ENCODE measurements at regions not wholly inside any gene's neighbourhood (a gene's known extent, or its start where the extent isn't known, plus 50 kb on each side); places are given as distances from the start of the nearest gene placed in this dataset.

DNA sequence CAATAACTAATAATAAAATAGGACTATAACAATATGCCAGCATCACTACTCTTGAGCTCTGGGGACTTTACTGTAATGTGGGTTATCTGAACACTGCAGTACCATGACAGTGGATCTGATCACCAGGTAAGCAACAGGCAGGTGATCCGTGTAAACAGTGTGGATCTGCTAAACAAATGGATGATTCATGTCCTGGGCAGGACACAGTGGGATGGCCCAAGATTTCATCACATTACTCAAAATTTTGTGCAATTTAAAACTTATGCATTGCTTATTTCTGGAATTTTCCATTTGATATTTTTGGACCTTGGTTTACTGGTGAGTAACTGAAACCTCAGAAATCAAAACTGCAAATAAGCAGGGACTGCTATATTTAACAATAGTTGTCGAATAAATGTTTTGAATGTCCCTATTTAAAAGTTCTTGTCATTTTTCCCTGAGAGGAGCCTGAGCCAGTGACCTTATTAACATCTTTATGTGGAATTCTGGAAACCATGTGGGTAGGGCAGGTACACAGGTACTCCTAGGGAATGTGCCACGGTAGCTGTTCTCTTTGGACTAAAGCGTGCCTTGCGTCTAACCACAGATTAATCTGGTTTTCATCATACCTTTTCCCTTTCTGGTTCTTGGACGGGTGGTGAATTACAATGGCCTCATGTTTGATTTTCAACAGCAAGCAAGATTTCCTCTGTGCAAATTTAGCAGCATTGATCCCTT, 214.5 kb upstream of the SASH1 start:
- no peak for DNase-seq

DNA sequence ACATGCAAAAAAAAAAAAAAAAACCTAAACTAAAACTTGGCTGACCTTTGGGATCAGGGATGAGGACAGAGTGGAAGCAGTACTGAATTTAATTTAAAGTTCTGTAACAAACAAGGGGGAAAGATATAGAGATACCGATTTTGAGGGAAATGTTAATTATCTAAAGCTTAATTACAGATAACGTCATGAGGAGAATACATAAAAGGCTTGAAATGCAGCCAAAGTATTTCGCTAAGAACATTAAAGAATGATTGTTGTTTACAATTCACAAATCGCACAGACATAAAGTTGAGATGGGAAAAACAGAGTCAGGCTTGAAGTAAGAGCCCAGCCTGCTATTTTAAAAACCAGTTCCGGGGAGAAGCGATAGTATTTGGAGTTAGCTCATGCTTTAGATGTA, 208.0 kb upstream of the SASH1 start:
- no peak for DNase-seq

DNA sequence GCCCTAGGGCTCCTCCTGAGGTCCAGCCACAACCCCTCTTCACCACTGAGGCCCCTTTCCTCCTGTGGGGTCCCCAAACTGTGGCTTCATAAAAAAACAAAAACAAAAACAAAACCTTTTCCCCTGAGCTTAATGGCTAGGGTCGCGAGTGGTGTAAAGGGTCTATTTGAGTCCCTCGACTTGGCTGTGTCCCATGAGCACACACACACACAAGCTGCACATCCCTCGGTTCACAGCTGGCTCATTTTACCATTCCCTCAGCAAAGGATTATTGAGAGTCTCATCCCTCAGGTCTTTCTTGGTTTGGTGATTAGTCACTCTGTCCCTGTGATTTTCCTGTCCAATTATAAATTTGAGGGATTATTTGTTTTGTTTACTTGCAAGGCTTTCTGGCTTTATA, 206.1 kb upstream of the SASH1 start:
- no peak for DNase-seq

DNA sequence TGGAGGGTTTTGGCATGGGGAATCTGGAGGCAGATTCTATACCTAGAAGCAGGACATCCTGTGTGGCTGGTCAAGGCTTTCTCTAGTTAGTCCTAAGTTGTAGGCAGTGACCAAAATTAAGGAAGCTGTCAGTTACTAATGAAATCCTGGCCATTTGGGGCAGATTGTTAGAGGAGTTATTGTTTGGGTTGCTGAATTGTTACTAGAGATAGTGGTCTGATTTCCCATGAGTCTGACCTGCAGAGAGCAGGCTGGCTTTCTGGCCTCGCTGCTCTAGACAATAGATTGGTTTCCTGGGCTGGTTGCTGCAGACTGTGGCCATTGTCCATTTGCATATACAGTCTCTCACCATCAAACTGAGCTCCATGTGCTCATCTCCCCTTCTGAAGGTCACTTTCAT, 205.0 kb upstream of the SASH1 start:
- DNase-seq, result no peak

DNA sequence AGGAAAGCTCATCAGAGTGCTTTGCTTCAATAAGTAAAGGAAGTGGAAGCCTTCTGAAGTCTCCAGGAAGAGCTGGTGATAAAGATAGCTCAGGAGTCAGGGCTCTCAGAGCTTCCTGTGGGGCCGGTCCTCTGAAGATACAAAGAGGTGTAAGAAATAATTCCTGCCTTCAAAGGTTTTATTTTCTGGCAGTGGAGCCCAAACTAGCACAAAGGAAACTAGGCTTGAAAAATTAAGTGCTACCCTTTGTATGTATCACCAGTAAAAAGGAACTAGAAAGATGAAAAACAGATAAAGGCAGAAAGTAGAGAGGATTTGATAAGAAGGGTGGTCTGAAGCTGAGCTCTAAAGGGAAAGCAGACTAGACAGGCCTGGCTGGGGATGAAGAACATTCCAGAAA, 204.1 kb upstream of the SASH1 start:
- no peak for DNase-seq

DNA sequence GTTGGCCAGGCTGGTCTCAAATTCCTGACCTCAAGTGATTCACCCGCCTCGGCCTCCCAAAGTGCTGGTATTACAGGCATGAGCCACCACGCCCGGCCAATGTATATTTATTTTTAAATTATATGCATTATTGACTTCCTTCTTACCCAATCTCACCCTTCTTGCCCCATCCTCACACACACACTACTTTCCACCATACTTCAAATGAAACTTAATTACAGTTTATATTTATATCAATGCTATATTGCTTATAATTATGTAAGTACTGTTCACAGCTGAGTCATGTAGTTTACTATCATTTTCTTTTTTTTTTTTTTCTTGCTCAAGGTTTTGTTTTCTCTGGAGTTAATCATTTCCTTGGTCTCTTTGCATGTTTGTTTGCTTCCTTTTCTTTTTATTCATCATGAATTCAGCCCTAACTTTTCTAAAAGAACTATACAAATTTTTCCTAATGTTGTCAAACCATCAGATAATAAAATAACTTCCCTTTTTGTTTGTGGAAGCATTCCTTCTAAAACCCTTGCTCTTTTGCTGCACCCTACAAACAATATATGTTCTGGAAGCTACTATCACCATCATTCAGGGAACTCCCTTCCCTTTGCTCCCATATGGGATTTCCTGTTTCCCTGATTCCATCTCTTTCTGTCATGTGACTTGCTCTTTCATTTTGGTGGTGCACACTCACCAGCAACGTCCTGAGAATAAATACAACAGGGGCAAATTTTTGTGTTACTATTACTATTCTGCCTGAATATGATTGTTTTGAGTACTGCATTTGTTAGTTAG, 201.7 kb upstream of the SASH1 start:
- DNase-seq, result no peak

DNA sequence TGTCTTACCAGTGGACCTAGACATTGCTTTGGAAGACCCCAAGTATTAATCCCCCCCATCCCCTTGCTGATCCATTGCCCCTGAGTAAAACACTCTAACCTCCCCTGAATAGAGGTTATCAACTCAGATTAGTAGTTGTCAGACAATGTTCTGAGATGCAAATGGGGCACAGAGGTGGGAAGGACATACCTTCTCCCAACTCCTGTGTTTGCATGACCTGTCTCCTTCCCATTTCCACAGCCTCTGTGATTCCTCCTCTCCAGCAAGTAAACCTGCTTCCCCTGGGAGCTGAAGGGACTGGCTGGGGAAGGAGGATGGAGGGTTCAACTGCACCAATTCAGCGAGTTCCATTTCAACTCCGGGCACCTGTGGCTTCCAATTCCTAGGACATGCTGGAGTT, 199.8 kb upstream of the SASH1 start:
- DNase-seq, result no peak

DNA sequence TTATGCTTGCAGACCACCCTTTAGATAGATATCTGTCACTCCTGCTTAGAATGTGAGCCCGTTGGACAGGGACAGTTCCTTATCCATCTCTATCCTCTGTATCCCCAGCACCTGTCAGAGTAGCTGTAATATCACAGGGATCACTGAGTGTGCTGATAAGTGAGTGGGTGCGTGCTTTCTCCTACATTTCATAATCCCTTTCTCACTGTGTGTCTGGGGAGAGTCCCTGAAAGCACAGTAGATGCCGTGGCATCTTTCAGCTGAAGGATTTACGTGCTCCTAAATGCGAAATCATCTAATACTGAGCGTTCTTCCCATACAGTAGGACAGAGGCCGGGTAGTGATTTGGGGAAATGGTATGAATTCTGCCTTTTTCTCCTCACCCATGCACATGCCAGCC, 198.9 kb upstream of the SASH1 start:
- DNase-seq, result no peak

DNA sequence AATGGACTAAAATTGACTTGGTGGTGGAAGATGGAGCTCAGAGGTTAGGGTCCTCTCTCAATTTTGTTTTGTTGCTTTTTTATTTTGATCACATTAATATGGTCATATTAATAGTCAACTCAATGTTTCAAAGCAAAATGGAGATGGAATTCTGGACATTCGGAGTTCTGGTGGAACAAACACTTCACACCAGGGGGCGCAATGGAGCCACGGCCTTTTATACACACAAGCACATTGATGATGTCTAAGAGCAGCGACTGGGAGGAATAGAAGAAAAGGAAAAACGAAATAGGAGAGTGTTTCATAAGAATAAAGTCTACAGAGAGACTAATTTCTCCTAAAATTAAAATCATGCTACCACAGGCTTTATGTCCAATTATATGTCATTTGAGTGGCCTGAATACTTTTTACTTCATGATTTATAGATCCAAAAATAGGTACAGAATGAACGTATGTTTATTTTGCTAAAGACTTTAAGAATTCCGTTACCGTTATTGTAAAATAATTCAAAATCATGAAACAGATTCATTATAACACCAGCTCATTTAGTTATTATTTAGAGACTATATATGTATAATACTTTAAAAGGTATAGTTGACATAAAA, 197.6 kb upstream of the SASH1 start:
- no peak for DNase-seq

DNA sequence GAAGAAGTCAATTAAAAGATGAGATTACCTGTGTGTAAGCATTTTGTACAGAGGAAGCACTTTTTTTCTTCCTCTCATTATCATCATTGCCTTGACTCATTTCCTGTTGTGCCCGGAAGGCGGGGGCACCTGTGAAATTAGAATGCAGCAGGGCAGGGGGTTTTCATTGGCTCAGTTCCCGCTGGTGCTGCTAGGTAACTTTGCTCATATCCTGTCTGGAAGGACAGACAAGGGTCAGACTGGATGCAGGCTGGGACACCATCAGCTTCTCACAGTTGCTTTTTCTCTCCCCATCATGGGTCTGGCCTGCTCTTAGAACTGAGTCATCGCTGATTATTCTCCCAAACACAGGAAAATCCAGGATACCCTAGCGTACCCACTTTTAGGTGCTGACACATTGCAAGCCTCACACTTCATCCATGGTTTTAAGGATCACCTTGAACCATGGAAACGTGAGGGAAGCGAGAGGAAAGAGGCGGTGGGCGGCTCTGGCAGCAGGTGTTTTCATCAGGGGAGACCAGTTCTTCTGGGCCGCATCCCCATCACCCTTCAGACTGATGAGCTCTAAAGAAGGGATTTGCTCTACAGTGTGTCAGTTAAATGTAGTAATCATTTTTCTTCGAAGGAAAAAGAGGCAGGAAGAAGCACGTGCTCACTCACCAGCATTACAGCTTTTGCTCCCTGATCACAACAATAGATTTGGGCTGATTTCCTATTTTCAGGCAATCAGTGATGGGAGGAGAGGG, 195.7 kb upstream of the SASH1 start:
- DNase-seq, result no peak

DNA sequence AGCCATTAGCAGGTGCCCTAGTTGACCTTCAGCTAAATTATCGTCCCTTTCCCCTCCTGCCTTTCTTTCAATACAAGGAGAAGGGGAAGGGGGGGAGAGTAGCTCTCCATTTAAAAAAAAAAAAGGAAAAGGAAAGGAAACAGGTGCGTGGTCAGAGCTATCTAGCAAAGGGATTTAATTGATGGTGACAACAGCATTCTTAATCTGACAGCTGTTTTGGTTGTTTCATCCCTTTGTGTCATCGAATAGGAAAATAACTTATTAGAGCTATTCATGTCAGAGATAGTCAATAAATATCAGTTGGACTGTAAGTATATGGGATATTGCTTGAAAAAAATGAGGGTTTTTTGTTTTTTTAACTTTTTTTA, 195.2 kb upstream of the SASH1 start:
- DNase-seq, result no peak

DNA sequence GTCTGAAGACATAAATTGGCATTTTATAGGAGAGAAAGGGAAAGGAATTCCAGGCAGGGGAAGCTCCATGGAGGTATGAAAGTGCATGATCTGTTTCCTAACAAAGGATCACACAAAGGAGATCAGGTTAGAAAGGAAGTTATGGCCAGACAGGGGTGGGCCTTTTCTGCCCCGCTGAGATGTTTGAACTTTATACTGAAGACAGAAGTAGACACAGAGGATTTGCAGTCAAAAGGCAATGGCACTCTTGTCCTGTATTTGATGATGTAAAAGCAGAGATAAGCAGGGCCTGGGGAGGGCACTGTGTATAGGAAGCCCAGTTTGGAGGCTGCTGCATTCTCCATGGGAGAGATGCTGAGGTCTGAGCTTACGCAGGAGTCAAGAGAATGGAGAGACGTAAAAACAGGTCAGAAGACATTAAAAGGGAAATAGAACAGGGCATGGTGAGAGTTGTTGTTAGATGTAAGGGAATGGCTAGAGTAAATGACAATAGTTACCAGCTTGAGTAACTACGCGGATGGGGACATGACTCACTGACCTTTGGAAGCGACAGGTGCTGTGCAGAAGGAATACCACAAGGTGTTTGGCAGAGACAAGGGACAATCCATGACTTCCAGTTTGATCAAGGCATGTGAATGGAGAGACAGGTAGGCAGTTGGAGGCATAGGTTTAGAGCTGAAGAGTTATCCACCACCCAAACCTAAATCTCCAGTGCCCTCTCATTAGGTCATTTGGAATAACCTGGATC, 190.6 kb upstream of the SASH1 start:
- no peak for DNase-seq

DNA sequence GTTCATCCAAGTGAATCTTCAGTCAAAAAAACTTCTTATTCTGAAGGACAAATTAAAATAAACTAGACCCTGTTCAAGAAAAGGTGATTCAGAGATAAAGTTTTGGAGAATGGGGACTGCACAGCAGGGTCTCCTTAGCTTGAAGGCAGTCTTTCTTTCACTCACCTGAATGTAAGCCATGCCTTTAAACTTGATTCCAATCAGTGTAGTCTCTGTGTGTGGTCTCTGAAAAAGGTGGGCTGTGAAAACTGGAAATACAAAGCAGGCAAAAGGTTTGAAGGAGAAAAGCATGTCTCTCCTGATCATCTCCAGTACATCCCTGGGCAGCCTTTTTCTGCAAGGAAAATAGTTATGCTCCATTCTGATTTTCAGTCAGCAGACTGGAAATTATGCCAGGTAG, 188.0 kb upstream of the SASH1 start:
- DNase-seq, result no peak

DNA sequence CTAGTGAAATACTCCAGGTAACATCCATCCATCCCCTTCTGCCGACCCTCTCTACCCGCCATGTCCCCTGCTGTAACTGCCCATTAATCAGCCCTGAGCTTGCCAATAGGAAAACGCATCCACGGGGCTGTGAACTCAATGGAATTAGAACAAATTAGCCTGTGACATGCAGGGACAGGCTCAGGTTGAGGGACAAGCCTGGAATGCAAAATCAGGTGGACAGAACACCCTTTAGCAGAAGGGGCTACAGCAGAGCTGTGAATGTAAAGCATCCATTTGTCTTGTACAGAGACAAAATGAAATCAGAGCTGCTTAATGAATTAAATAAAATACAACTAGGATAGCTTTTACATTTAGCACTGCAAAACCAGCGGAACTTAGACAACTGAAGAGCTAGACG, 187.3 kb upstream of the SASH1 start:
- DNase-seq, result no peak

DNA sequence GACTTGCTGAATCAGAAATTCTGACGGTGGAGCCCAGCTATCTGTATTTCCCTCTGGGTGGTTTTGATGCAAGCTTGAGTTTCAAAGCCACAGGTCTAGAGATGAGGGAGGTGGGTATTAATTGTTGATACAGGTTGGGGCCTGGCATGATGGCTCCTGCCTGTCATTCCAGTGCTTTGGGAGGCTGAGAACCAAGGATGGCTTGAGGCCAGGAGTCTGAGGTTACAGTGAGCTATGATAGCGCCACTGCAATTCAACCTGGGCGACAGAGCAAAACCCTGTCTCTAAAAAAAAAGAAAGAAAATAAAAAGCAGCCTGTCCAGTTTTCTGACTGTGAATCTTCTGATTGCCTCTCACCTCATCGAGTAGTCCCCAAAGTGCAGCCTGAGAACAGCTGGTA, 184.8 kb upstream of the SASH1 start:
- DNase-seq, result no peak

DNA sequence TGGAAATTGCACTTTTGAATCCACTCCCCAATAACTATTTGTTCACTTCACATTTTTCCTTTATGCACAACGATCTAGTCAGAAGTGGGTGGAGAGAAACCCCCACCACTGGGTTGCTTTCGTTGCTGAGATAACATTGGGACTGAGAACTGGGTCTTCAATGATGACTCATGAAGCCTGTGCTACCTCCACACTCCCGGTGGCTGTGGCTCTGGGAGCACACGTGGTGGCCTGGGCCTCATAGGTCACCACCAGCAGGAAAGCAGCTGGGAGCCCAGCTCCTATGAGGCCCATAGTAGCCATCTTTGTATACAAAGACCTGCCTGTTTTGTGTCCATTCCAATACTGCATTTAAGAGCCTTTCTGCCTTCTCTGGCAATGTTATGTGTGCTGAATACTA, 178.0 kb upstream of the SASH1 start:
- no peak for DNase-seq

DNA sequence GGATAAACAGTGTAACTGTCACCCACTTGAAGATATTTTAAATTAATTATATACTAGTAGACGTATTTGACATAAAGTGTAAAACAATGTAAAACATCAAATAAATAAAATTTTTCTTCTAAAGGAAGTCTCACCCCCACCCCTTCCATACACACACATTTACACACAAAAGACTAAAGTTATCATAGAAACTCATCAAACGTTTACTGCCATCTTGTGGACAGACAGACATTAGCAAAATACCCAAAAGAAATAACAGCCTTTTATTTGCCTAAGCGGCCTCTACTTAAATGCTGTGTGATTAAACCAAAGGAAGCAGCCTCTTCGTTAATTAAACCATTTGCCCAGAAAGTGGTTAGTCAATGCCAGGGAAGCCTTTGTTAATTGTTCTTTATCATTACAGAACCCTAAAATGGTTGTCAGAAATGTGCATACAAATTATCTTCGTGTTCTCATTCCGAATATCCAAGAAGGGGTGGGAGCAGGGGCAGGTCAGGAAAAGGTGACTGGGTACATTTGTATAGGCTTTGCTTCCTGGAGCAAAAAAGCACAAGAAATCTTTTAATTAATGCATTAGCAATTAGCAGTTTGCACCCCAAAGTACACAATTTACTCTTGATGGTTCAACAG, 176.2 kb upstream of the SASH1 start:
- DNase-seq, result no peak

DNA sequence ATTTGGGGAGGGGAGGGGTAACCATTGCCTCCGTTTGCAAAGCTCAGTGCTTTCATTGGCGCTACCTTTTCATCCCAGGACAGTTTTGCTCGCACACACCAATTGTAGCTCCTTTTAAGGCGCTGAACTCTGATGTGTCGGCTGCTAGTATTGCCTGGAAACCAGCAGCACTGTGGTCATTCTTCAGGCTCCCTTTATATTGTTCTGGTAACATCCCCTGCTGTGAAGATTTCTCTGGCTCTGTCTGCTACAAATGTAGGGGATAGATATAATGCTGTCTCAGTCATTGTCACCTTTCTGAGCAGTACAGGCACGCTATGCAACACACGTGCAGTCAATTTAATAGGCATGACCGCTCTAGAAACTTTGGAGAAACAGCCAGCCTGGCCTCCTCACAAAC, 172.9 kb upstream of the SASH1 start:
- DNase-seq, result no peak

DNA sequence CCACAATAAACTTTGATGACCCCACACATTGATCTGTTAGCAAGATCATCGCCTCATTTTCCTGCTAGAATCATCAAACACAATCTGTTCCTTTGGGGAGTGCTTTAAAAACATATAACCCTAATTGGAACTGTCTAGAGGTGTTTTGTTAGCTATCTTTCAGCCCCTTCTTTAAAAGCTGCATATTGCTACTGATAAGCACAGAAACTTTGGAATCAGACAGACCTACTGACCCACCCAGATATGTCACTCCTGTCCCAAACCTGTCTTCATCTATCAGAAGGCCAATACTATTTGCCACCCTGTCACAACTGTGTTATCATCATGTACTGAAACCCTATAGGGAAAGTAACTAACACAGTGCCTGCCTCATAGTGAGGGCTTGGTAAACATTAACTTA, 172.4 kb upstream of the SASH1 start:
- no peak for DNase-seq

DNA sequence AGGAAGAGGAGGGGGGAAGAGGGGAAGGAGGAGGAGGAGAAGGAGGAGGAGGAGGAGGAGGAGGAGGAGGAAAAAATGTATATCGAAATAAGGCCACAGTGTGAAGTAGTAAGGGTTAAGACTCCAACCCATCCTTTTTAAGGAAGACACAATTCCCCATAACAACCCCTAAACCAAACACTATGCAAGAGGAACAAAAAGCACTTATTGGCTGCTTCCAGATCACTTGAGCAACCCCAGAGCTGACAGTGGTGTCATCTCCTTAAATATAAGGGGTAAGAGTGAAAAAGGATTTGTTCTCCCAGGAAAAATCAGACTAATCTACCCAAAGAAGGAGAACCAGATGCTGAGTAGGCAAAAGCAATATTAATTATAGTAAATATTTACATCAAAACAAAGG, 169.1 kb upstream of the SASH1 start:
- no peak for DNase-seq

DNA sequence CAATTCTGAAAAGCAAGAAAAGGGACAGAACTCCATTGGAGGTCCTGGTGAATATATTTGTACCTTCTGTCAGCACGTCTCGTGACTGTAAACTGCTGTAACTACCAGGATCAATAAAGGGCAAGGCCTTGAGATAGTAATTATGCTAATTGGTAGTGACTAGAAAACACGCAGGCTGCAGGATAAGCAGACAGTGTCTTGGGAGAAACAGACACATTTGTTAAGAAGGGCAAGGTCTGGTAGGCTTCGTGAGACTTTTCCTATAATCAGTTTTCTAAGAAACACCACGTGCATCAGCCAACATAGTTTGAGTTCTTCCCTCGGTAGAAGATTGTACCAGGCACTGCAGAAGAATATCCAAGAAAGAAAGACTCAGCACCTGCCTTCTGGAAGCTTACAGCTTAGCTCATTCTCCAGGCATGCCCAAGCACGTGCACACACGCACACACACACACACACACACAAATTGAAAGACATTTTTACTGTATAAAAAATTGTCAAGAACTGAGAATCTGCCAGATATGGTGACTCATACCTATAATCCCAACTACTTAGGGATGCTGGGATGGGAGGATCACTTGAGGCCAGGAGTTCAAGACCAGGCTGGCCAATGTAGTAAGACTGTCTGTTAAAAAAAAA, 167.0 kb upstream of the SASH1 start:
- DNase-seq, result no peak
